ENCODE measurements at regions not wholly inside any gene's neighbourhood (a gene's known extent, or its start where the extent isn't known, plus 50 kb on each side); places are given as distances from the start of the nearest gene placed in this dataset.

DNA sequence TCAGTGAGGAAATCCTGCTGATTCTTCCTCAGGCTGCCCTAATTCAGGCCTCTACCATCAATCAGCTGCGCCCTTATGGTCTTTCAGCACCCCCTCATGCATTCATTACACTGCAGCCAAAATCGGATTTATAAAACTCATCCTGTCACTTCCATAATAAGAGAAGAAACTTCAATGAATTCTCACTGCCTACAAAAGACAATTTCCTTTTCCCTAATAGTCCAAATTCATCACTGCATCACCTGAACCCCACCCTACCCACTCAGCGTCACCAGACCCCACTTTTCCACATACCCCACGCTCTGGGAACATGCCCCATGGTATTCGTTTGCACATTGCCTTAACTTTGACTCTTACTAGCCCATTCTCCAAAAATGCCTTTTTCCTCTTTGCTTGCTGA lies 92.0 kb downstream of the C13orf42 start:
- no peaks in the 10 kb centered on the region for H3K4me1 ChIP-seq
- no peak for TF ChIP-seq POLR2A (IDR thresholded peaks at IDR 0.05)
- TF ChIP-seq, protein P1, sequence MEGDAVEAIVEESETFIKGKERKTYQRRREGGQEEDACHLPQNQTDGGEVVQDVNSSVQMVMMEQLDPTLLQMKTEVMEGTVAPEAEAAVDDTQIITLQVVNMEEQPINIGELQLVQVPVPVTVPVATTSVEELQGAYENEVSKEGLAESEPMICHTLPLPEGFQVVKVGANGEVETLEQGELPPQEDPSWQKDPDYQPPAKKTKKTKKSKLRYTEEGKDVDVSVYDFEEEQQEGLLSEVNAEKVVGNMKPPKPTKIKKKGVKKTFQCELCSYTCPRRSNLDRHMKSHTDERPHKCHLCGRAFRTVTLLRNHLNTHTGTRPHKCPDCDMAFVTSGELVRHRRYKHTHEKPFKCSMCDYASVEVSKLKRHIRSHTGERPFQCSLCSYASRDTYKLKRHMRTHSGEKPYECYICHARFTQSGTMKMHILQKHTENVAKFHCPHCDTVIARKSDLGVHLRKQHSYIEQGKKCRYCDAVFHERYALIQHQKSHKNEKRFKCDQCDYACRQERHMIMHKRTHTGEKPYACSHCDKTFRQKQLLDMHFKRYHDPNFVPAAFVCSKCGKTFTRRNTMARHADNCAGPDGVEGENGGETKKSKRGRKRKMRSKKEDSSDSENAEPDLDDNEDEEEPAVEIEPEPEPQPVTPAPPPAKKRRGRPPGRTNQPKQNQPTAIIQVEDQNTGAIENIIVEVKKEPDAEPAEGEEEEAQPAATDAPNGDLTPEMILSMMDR (IDR thresholded peaks at IDR 0.05): no peak
- no peak for TF ChIP-seq EP300 (IDR thresholded peaks at IDR 0.05)
- no peak for TF ChIP-seq POLR2AphosphoS5 (IDR thresholded peaks at IDR 0.05)
- no peak overlapping the region for H3K27ac ChIP-seq
- H3K27me3 ChIP-seq: no peaks in the 10 kb centered on the region
- H3K9me3 ChIP-seq: peaks cover 0 to 7% (median 0%) of the 10 kb centered on the region in 3 donors
- no peak overlapping the region for H3K4me3 ChIP-seq
- WGBS, 2 donors (ENCODE audit: low coverage in 1 of 2): 89 to 97% methylated on average over 4 to 5 of the region's 5 CpGs
- no peak for ATAC-seq
- no peaks in the 10 kb centered on the region for H3K36me3 ChIP-seq

DNA sequence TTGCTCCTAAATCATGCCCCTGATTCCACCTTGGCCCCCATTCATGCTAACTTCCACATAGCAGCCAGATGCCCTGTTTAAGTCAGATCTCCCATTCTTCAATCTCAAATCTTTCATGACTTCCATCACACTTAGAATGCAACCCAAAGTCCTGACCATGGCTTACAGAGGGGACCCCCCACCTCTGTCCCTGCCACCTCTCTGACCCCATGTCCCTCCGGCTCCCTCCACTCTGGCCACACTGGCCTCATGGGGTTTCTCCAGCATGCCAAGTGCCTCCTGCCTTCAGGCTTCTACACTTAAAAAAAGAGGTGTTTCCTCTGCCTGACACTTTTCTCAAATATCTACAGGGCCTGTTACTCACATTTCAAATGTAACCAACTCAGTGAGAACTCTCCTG lies 93.6 kb downstream of the C13orf42 start:
- 89 to 100% methylated on average over 1 of the region's 1 CpG for WGBS, 2 donors (ENCODE audit: low coverage in 1 of 2)
- Histone ChIP-seq H3K4me1 (no peaks in the 10 kb centered on the region), H3K36me3 (no peaks in the 10 kb centered on the region), H3K9me3 (peaks cover 0 to 9% (median 0%) of the 10 kb centered on the region in 3 donors), H3K27ac (no peak overlapping the region), H3K4me3 (no peak overlapping the region), H3K27me3 (no peaks in the 10 kb centered on the region)
- TF ChIP-seq, protein P1 (IDR thresholded peaks at IDR 0.05): no peak
- TF ChIP-seq EP300 (IDR thresholded peaks at IDR 0.05) (no peak), POLR2AphosphoS5 (IDR thresholded peaks at IDR 0.05) (no peak)
- ATAC-seq: no peak

DNA sequence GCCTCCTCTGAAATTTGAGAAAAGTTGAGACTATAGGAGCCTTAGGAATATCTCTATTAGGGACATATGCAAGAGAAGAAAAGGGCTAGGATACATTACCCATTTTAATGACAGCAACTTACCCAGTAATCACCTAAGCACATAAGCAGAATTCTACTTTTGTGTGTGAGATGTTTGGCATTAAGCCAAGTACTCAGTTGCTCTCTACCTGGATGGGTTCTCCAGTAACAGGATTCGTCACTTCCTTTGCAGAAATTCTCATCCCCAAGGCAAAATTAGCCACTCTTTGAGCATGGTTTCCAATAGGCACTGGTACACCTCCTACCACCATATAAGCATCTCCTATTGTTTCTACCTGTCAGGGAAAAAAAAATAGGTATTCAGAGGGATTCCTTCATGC lies 95.1 kb downstream of the C13orf42 start:
- Histone ChIP-seq H3K4me1 (no peaks in the 10 kb centered on the region), H3K27ac (no peak overlapping the region), H3K9me3 (peaks cover 0 to 9% (median 0%) of the 10 kb centered on the region in 3 donors), H3K4me3 (no peak overlapping the region), H3K36me3 (no peaks in the 10 kb centered on the region), H3K27me3 (no peaks in the 10 kb centered on the region)
- ATAC-seq: no peak
- TF ChIP-seq POLR2AphosphoS5 (IDR thresholded peaks at IDR 0.05) (no peak), EP300 (IDR thresholded peaks at IDR 0.05) (no peak), POLR2A (IDR thresholded peaks at IDR 0.05) (no peak)
- TF ChIP-seq, protein P1 (IDR thresholded peaks at IDR 0.05): no peak
- WGBS, 2 donors (ENCODE audit: low coverage in 1 of 2): 75 to 78% methylated on average over 1 of the region's 1 CpG

DNA sequence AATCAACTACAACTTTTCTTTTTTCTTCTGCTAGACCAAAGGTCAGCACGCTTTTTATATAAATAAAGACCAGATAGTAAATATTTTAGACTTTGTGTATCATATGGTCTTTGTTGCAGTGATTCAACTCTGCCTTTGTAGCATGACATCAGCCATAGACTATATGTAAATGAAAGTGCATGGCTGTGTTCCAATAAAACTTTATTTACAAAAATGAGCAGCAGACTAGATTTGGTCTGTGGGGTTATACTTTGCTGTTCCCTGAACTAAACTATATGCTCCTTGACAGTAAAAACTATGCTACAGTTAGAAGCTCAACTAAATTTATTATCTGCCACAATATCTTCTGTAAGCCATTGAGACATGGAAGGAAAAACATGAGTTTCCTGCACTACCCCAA lies 100.0 kb downstream of the RNASEH2B start:
- no peak for ATAC-seq
- TF ChIP-seq POLR2A (IDR thresholded peaks at IDR 0.05) (no peak), POLR2AphosphoS5 (IDR thresholded peaks at IDR 0.05) (no peak), EP300 (IDR thresholded peaks at IDR 0.05) (no peak)
- TF ChIP-seq, protein P1 (IDR thresholded peaks at IDR 0.05): no peak
- peaks cover 0 to 4% (median 0%) of the 10 kb centered on the region in 3 donors for H3K4me1 ChIP-seq

DNA sequence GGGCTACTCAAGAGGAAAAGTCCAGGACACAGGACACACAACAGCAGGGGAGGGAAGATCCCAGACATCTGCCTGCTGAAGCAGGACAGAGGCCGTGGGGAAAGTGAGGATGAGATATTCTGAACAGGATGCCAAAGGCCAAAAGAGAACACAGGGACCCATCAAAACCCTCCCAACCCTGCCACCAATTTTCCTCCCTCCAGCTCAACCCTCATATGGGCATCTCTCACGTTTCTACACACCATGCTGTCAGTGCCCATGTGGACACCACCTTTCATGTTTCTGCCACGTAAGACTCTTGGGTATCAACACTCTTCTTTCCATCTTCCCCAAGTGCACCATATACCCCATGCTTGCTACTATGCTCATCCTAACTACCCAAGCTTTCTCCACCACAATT lies 97.6 kb downstream of the RNASEH2B start:
- no peaks in the 10 kb centered on the region for H3K36me3 ChIP-seq
- H3K27me3 ChIP-seq: no peaks in the 10 kb centered on the region
- H3K27ac ChIP-seq: no peak overlapping the region
- ATAC-seq: no peak
- peaks cover 0 to 4% (median 0%) of the 10 kb centered on the region in 3 donors for H3K4me1 ChIP-seq
- 97% methylated on average over 3 of the region's 3 CpGs; no CpG with 5 or more reads in 1 of the 2 donors for WGBS, 2 donors (ENCODE audit: low coverage in 1 of 2)
- no peak overlapping the region for H3K4me3 ChIP-seq
- TF ChIP-seq, protein P1 (IDR thresholded peaks at IDR 0.05): no peak
- TF ChIP-seq EP300 (IDR thresholded peaks at IDR 0.05): no peak
- no peak for TF ChIP-seq POLR2AphosphoS5 (IDR thresholded peaks at IDR 0.05)
- no peak for TF ChIP-seq POLR2A (IDR thresholded peaks at IDR 0.05)
- no peaks in the 10 kb centered on the region for H3K9me3 ChIP-seq

More for the DNA sequence above, 100.0 kb downstream of the RNASEH2B start:
- 100% methylated on average over 1 of the region's 1 CpG for WGBS, 2 donors (ENCODE audit: low coverage in 1 of 2)
- H3K36me3 ChIP-seq: no peaks in the 10 kb centered on the region
- H3K27me3 ChIP-seq: no peaks in the 10 kb centered on the region
- H3K9me3 ChIP-seq: peaks cover 0 to 9% (median 0%) of the 10 kb centered on the region in 3 donors
- no peak overlapping the region for H3K27ac ChIP-seq
- no peak overlapping the region for H3K4me3 ChIP-seq

Measured in gastroesophageal sphincter (tissue), 4 donors.